Ovary (tissue), 7 donors: ENCODE measurements at regions not wholly inside any gene's neighbourhood (a gene's known extent, or its start where the extent isn't known, plus 50 kb on each side); places are given as distances from the start of the nearest gene placed in this dataset.

Source experiments
- DNase-seq, 5 donors: peaks; one replicate each; pipeline ENCODE4 v3.0.0-alpha.2; 2019 to 2020
- H3K27ac ChIP-seq, 2 donors: fragments of 200-600 bp; one replicate each; pipeline versions ENCODE4 v1.5.1 to v1.8.0; 2019 to 2022
- H3K27me3 ChIP-seq: fragments of 200-600 bp; one replicate; pipeline ENCODE4 v1.8.0; 2022
- H3K36me3 ChIP-seq: fragments of 200-600 bp; sonication (generic); one replicate; pipeline ENCODE4 v1.5.1; 2019
- H3K4me1 ChIP-seq: one replicate; pipeline ENCODE4 v1.8.1; 2013; ENCODE audit warnings: mild to moderate bottlenecking, moderate library complexity; ENCODE audit not compliant: insufficient read depth
- H3K4me3 ChIP-seq: fragments of 200-600 bp; sonication (generic); one replicate; pipeline ENCODE4 v1.5.1; 2017
- H3K9me3 ChIP-seq, 2 donors: fragments of 200-600 bp in 1 of 2; sonication (generic) in 1 of 2; one replicate each; pipeline versions ENCODE4 v1.5.1 to v1.8.1; 2013 to 2019; ENCODE audit warnings: mild to moderate bottlenecking in 1 of 2, moderate library complexity in 1 of 2
- EP300 ChIP-seq: sonication (generic); formaldehyde crosslinking; IDR thresholded peaks from one replicate; pipeline ENCODE4 v1.6.1; 2017; ENCODE audit warnings: antibody characterized with exemption
- POLR2A ChIP-seq: fragments of 450-650 bp; IDR thresholded peaks from one replicate; pipeline ENCODE4 v1.6.1; 2017; ENCODE audit warnings: antibody characterized with exemption, mild to moderate bottlenecking, moderate library complexity
- WGBS, 3 donors: extraction: QIAGEN DNeasy Blood & Tissue Kit in 1 of 3; methylation state at CpG; one replicate each; pipeline versions ENCODE4 v1.1.5 to v1.1.7; 2013 to 2017; 5-methylcytosine and 5-hydroxymethylcytosine counted together
- intact Hi-C, 4 donors: fragments of 100-400 bp; cut with DNase I; formaldehyde crosslinking; loops; one replicate each; pipeline versions ENCODE4 v1.11.0 to v1.15.1; 2022 to 2023
- TF ChIP-seq, protein P1 (sequence below), 3 donors: fragments of 450-650 bp in 2 of 3; fragments of 200-600 bp in 1 of 3; IDR thresholded peaks; one replicate each; pipeline versions ENCODE4 v1.5.1 to v1.8.0; 2016 to 2022; ENCODE audit warnings: antibody characterized with exemption in 3 of 3, mild to moderate bottlenecking in 1 of 3
- donor health status: DM: no; HTN: no; CAD: no; lungs with moderate emphysema.
- donor health status: DM: no; HTN: no; CAD: no.
- donor health status: Bipolar disorder and iron deficiency.
- donor health status: DM: no; HTN: no; CAD: no.
- donor health status: DM: yes; HTN: yes; CAD: no.

- DNase-seq, result no peak
- Histone ChIP-seq H3K36me3 (no peaks in the 10 kb centered on the region), H3K27ac (no peak overlapping the region), H3K27me3 (no peaks in the 10 kb centered on the region), H3K4me1 (no peaks in the 10 kb centered on the region), H3K4me3 (no peak overlapping the region), H3K9me3 (no peaks in the 10 kb centered on the region)
- 82 to 87% (median 86%) methylated on average over 4 of the region's 4 CpGs for WGBS, 3 donors
- intact Hi-C loops, result no loop called here
- TF ChIP-seq POLR2A (no peak), EP300 (no peak)
- TF ChIP-seq, protein P1, sequence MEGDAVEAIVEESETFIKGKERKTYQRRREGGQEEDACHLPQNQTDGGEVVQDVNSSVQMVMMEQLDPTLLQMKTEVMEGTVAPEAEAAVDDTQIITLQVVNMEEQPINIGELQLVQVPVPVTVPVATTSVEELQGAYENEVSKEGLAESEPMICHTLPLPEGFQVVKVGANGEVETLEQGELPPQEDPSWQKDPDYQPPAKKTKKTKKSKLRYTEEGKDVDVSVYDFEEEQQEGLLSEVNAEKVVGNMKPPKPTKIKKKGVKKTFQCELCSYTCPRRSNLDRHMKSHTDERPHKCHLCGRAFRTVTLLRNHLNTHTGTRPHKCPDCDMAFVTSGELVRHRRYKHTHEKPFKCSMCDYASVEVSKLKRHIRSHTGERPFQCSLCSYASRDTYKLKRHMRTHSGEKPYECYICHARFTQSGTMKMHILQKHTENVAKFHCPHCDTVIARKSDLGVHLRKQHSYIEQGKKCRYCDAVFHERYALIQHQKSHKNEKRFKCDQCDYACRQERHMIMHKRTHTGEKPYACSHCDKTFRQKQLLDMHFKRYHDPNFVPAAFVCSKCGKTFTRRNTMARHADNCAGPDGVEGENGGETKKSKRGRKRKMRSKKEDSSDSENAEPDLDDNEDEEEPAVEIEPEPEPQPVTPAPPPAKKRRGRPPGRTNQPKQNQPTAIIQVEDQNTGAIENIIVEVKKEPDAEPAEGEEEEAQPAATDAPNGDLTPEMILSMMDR (IDR thresholded peaks at IDR 0.05), result no peak
Observed at GRCh38 chr6:141846639-141847038, 286.1 kb upstream of the GJE1 start.

DNA sequence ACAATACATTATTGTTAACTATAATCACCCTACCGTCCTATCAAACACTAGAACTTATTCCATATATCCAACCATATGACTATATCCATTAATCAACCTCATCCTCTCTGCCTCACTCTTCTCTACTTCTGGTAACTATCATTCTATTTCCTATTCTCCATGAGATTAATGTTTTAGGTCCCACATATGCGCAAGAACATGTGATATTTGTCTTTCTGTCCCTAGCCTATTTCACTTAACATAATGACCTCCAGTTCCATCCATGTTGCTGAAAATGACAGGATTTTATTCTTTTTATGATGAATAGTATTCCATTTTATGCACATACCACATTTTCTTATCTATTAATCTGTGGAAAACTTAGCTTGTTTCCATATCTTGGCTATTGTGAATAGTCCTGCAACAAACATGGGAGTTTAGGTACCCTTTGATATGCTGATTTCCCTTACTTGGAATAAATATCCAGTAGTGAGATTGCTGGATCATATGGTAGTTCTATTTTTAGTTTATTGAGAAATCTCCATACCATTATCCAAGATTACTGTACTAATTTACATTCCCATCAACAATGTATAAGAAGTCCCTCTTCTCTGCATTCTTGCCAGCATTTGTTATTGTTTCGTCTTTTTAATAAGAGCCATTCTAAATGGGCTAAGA, 289.4 kb upstream of the GJE1 start:
- no peaks in the 10 kb centered on the region for H3K36me3 ChIP-seq
- no peaks in the 10 kb centered on the region for H3K9me3 ChIP-seq
- no peaks in the 10 kb centered on the region for H3K27me3 ChIP-seq
- TF ChIP-seq, protein P1 (IDR thresholded peaks at IDR 0.05), result no peak
- TF ChIP-seq EP300, result no peak
- TF ChIP-seq POLR2A, result no peak
- H3K4me1 ChIP-seq, result no peaks in the 10 kb centered on the region
- H3K27ac ChIP-seq, result no peak overlapping the region
- no peak overlapping the region for H3K4me3 ChIP-seq
- 88 to 93% (median 91%) methylated on average over 3 of the region's 3 CpGs for WGBS, 3 donors
- intact Hi-C loops, result no loop called here
- no peak for DNase-seq

DNA sequence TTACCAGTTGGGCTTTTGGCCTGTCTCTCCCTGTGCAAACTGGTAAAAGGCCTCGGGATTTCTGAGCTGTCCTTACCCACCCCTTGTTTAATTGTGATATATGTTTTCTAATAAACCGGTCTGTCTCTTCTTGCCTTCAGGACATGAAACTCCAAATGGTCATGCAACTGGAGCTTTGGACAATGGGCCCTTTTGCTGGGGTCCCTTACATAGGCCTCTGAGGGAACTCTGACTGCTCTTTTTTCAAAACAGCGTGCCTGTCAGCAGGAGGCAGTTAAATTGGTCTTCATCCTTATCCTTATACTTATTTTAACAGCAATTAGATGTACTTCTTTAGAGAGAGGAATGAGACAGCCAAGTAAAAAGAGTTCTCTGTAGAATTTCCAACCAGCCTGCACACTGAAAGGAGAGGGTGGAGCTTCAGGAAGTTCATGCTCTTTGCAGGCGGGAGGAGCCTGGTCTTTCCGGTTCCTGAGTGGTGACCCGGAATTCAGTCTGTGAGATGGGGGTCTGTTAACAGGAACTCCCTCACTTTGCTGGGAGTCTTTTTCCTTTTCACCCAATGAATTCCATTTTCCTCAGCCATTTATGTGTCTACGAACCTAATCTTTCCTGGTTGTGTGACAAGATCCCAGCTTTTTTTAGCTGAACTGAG, 299.6 kb upstream of the GJE1 start:
- intact Hi-C loops, result no loop called here
- WGBS, 3 donors, result 81 to 91% (median 83%) methylated on average over 7 of the region's 7 CpGs

GRCh38 chr6:141830530-141830929, 302.2 kb upstream of the GJE1 start:
- WGBS, 3 donors, result 64 to 83% (median 75%) methylated on average over 1 of the region's 1 CpG
- Histone ChIP-seq H3K4me1 (no peaks in the 10 kb centered on the region), H3K27me3 (no peaks in the 10 kb centered on the region), H3K4me3 (no peak overlapping the region), H3K27ac (no peak overlapping the region), H3K36me3 (no peaks in the 10 kb centered on the region), H3K9me3 (no peaks in the 10 kb centered on the region)
- DNase-seq, result no peak
- intact Hi-C loops, result no loop called here
- TF ChIP-seq POLR2A (no peak), EP300 (no peak)
- TF ChIP-seq, protein P1 (IDR thresholded peaks at IDR 0.05), result no peak

More for the DNA sequence above, 299.6 kb upstream of the GJE1 start:
- Histone ChIP-seq H3K9me3 (no peaks in the 10 kb centered on the region), H3K4me1 (no peaks in the 10 kb centered on the region), H3K27ac (no peak overlapping the region), H3K4me3 (no peak overlapping the region), H3K36me3 (no peaks in the 10 kb centered on the region), H3K27me3 (no peaks in the 10 kb centered on the region)
- no peak for DNase-seq
- TF ChIP-seq EP300 (no peak), POLR2A (no peak)
- TF ChIP-seq, protein P1 (IDR thresholded peaks at IDR 0.05), result no peak
